Fibroblast of villous mesenchyme (primary cell): ENCODE measurements at regions not wholly inside any gene's neighbourhood (a gene's known extent, or its start where the extent isn't known, plus 50 kb on each side); places are given as distances from the start of the nearest gene placed in this dataset.
"Not testable (repeated sequence)": the region's sequence is repeated elsewhere in the genome, so short reads cannot be mapped to it uniquely, and the experiment has no call there.

ENCODE experiments used
- DNase-seq: peaks from one replicate; pipeline ENCODE4 v3.0.0-alpha.2; 2010; ENCODE audit warnings: low read depth
- H3K4me3 ChIP-seq: 2 replicates; pipeline ENCODE4 v1.5.1; 2011; ENCODE audit warnings: low read depth, mild to moderate bottlenecking, low read length
- CTCF ChIP-seq: IDR thresholded peaks from 2 replicates; pipeline ENCODE4 v1.5.1; 2012; ENCODE audit warnings: low read depth, mild to moderate bottlenecking, low read length; ENCODE audit not compliant: insufficient read depth

DNA sequence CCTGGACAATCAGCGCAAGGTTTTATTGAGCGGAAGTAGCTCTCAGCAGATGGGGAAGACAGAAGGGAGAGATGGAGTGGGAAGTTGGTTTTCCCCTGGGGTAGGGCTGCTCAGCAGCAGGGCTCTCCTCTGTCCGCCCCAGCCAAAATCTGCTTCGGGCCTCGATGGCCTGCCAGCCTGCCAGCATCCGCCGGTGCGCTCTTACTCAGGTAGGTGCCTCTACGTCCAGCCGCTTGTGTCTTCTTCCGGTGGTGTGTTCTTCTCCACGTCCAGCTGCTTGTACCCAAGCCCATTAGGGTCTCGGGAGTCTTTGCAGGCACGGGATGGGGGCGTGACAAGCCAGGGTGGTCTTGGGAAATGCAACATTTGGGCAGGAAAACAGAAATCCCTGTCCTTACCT is 1340.0 kb upstream of the MAP3K7 start:
- H3K4me3 ChIP-seq, result no peak overlapping the region
- TF ChIP-seq CTCF, result no peak

GRCh38 chr6:91926361-91926760 is 1339.5 kb upstream of the MAP3K7 start:
- TF ChIP-seq CTCF, result no peak
- H3K4me3 ChIP-seq, result no peak overlapping the region
- DNase-seq, result no peak

More for the DNA sequence above, 1340.0 kb upstream of the MAP3K7 start:
- no peak for DNase-seq

GRCh38 chr6:91911945-91912344 is 1325.1 kb upstream of the MAP3K7 start:
- H3K4me3 ChIP-seq, result no peak overlapping the region
- no peak for DNase-seq
- TF ChIP-seq CTCF, result no peak

GRCh38 chr6:91904586-91905164 is 1317.8 kb upstream of the MAP3K7 start:
- no peak for DNase-seq
- H3K4me3 ChIP-seq, result no peak overlapping the region
- no peak for TF ChIP-seq CTCF

GRCh38 chr6:91895599-91896285 is 1308.9 kb upstream of the MAP3K7 start:
- DNase-seq, result peak; percentile 0
- H3K4me3 ChIP-seq, result no peak overlapping the region
- TF ChIP-seq CTCF, result no peak

DNA sequence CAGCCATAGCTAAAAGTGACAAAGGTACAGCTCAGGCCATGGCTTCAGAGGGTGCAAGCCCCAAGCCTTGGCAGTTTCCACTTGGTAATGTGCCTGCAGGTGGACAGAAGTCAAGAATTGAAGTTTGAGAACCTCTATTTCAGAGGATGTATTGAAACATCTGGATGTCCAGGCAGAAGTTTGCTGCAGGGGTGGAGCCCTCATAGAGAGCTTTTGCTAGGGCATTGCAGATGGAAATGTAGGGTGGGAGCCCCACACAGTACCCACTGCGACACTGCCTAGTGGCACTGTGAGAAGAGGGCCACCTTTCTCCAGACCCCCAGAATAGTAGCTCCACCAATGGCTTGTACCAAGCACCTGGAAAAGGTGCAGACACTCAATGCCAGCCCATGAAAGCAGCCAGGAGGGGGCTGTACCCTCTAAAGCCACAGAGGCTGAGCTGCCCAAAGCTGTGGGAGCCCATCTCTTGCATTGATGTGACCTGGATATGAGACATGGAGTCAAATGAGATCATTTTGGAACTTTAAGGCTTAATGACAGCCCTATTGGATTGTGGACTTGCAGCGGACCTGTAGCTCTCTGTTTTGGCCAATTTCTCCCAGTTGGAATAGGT is 1299.4 kb upstream of the MAP3K7 start:
- DNase-seq, result no peak
- TF ChIP-seq CTCF, result no peak
- H3K4me3 ChIP-seq, result no peak overlapping the region

DNA sequence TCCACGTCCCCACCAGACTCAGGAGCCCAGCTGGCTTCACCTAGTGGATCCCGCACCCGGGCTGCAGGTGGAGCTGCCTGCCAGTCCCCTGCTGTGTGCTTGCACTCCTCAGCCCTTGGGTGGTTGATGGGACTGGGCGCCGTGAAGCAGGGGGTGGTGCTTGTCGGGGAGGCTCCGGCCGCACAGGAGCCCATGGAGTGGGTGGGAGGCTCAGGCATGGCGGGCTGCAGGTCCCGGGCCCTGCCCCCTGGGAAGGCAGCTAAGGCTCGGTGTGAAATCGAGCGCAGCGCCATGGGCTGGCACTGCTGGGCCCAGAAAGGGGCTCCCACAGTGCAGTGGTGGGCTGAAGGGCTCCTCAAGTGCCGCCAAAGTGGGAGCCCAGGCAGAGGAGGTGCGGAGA is 1294.9 kb upstream of the MAP3K7 start:
- not testable (repeated sequence) for DNase-seq, H3K4me3 ChIP-seq
